ENCODE measurements at regions not wholly inside any gene's neighbourhood (a gene's known extent, or its start where the extent isn't known, plus 50 kb on each side); places are given as distances from the start of the nearest gene placed in this dataset.

GRCh38 chr2:64704161-64704560 lies 50.4 kb upstream of the SERTAD2 start:
- H3K36me3 ChIP-seq = no peaks in the 10 kb centered on the region
- 86 to 89% (median 88%) methylated on average over 4 of the region's 4 CpGs for WGBS, 3 donors
- no peak overlapping the region for H3K27ac ChIP-seq
- H3K4me3 ChIP-seq = no peak overlapping the region
- no peaks in the 10 kb centered on the region for H3K9me3 ChIP-seq
- TF ChIP-seq, protein P1, sequence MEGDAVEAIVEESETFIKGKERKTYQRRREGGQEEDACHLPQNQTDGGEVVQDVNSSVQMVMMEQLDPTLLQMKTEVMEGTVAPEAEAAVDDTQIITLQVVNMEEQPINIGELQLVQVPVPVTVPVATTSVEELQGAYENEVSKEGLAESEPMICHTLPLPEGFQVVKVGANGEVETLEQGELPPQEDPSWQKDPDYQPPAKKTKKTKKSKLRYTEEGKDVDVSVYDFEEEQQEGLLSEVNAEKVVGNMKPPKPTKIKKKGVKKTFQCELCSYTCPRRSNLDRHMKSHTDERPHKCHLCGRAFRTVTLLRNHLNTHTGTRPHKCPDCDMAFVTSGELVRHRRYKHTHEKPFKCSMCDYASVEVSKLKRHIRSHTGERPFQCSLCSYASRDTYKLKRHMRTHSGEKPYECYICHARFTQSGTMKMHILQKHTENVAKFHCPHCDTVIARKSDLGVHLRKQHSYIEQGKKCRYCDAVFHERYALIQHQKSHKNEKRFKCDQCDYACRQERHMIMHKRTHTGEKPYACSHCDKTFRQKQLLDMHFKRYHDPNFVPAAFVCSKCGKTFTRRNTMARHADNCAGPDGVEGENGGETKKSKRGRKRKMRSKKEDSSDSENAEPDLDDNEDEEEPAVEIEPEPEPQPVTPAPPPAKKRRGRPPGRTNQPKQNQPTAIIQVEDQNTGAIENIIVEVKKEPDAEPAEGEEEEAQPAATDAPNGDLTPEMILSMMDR (IDR thresholded peaks at IDR 0.05) = no peak
- no peak for TF ChIP-seq POLR2A (IDR thresholded peaks at IDR 0.05)
- no peak for TF ChIP-seq EP300 (IDR thresholded peaks at IDR 0.05)
- intact Hi-C loops (cut with DNase I) = no loop called here
- no peaks in the 10 kb centered on the region for H3K4me1 ChIP-seq (ENCODE audit: insufficient read depth)
- no peaks in the 10 kb centered on the region for H3K27me3 ChIP-seq
- no peak for DNase-seq

GRCh38 chr2:64704996-64705395 lies 51.3 kb upstream of the SERTAD2 start:
- Histone ChIP-seq H3K4me3 (no peak overlapping the region), H3K27me3 (no peaks in the 10 kb centered on the region), H3K27ac (no peak overlapping the region), H3K4me1 (ENCODE audit: insufficient read depth) (no peaks in the 10 kb centered on the region), H3K36me3 (no peaks in the 10 kb centered on the region), H3K9me3 (no peaks in the 10 kb centered on the region)
- intact Hi-C loops (cut with DNase I) = no loop called here
- DNase-seq = no peak
- TF ChIP-seq POLR2A (IDR thresholded peaks at IDR 0.05) = no peak
- TF ChIP-seq, protein P1 (IDR thresholded peaks at IDR 0.05) = no peak
- 97 to 100% (median 98%) methylated on average over 1 of the region's 1 CpG for WGBS, 3 donors

GRCh38 chr2:64707276-64707675 lies 53.6 kb upstream of the SERTAD2 start:
- H3K4me1 ChIP-seq (ENCODE audit: insufficient read depth) = no peaks in the 10 kb centered on the region
- DNase-seq = no peak
- no peaks in the 10 kb centered on the region for H3K36me3 ChIP-seq
- H3K27me3 ChIP-seq = no peaks in the 10 kb centered on the region
- WGBS, 3 donors = 95 to 99% (median 99%) methylated on average over 2 of the region's 2 CpGs
- intact Hi-C loops (cut with DNase I) = no loop called here
- H3K27ac ChIP-seq = no peak overlapping the region
- no peak overlapping the region for H3K4me3 ChIP-seq
- TF ChIP-seq, protein P1 (IDR thresholded peaks at IDR 0.05) = no peak
- TF ChIP-seq POLR2A (IDR thresholded peaks at IDR 0.05) (no peak), EP300 (IDR thresholded peaks at IDR 0.05) (no peak)
- no peaks in the 10 kb centered on the region for H3K9me3 ChIP-seq

DNA sequence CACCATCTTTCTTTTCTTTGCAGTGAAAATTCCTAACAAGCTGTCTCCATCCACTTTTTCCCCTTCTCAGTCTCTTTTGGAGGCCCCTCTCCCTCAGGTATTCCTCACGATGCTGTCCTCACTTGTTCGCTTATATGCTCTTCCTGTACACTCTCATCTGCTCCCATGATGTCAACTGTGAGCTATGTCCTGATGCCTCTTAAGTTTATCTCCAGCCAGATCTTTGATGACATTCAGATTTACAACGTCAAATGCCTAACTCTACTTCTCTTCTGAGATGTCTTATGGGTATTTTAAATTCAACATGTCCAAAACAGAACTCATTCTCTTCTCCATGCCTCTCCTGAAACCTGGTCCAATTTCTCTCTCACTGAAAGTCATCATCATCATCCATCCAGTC lies 55.1 kb upstream of the SERTAD2 start:
- H3K4me1 ChIP-seq (ENCODE audit: insufficient read depth) = no peaks in the 10 kb centered on the region
- no peak overlapping the region for H3K4me3 ChIP-seq
- WGBS, 3 donors = 87 to 93% (median 91%) methylated on average over 3 of the region's 3 CpGs
- H3K36me3 ChIP-seq = no peaks in the 10 kb centered on the region
- no peaks in the 10 kb centered on the region for H3K27me3 ChIP-seq
- no peak overlapping the region for H3K27ac ChIP-seq
- TF ChIP-seq EP300 (IDR thresholded peaks at IDR 0.05) (no peak), POLR2A (IDR thresholded peaks at IDR 0.05) (no peak)
- TF ChIP-seq, protein P1 (IDR thresholded peaks at IDR 0.05) = no peak
- H3K9me3 ChIP-seq = no peaks in the 10 kb centered on the region
- DNase-seq = no peak
- intact Hi-C loops (cut with DNase I) = no loop called here
